Caco-2 (cell line): ENCODE measurements at regions not wholly inside any gene's neighbourhood (a gene's known extent, or its start where the extent isn't known, plus 50 kb on each side); places are given as distances from the start of the nearest gene placed in this dataset.

Experiments used
- BruUV-seq: library from RNA; stranded (reverse); fragments of 400-500 nt; replicated peaks from 2 replicates; lab custom pipeline; 2021; lab: Mats Ljungman, UMichigan
- CTCF ChIA-PET: fragments of 300-600 bp; sonication (Branson Sonifier 250); formaldehyde crosslinking; loops from one replicate; lab custom pipeline; 2022; ENCODE audit warnings: antibody characterized with exemption; lab: Charles Lee
- POLR2A ChIA-PET: fragments of 300-600 bp; sonication (Branson Sonifier 250); formaldehyde crosslinking; loops from one replicate; lab custom pipeline; 2022; ENCODE audit warnings: antibody characterized with exemption; lab: Charles Lee
- DNase-seq, 2 experiments: peaks; one replicate each; pipeline versions ENCODE4 v3.0.0 to v3.0.0-alpha.2; 2020 to 2022
- H3K27me3 ChIP-seq: replicated peaks from 2 replicates; pipeline ENCODE4 v1.6.0; 2011; ENCODE audit warnings: low read length; ENCODE audit not compliant: control insufficient read depth, insufficient read depth
- H3K36me3 ChIP-seq: 2 replicates; pipeline ENCODE4 v1.5.1; 2011; ENCODE audit warnings: low read length; ENCODE audit not compliant: control insufficient read depth, insufficient read depth
- H3K4me1 ChIP-seq: fragments of 250-450 bp; sonication (Bioruptor Pico); 2 replicates; pipeline ENCODE4 v1.5.1; 2020; ENCODE audit warnings: mild to moderate bottlenecking
- H3K4me3 ChIP-seq: 2 replicates; pipeline ENCODE4 v1.5.1; 2011; ENCODE audit warnings: low read depth, mild to moderate bottlenecking, control low read depth, low read length
- H3K9me3 ChIP-seq: fragments of 250-450 bp; sonication (Bioruptor Pico); 2 replicates; pipeline ENCODE4 v1.5.1; 2020; ENCODE audit warnings: mild to moderate bottlenecking, moderate library complexity
- H3K27ac Mint-ChIP-seq: one replicate; pipeline ENCODE4 v1.8.0; 2022; ENCODE audit warnings: mixed read lengths; ENCODE audit not compliant: unreplicated experiment
- H3K27me3 Mint-ChIP-seq: one replicate; pipeline ENCODE4 v1.8.0; 2022; ENCODE audit warnings: mixed read lengths; ENCODE audit not compliant: insufficient read depth, unreplicated experiment
- H3K36me3 Mint-ChIP-seq: one replicate; pipeline ENCODE4 v1.8.0; 2022; ENCODE audit warnings: mild to moderate bottlenecking, mixed read lengths; ENCODE audit not compliant: insufficient read depth, unreplicated experiment
- H3K4me1 Mint-ChIP-seq: one replicate; pipeline ENCODE4 v1.8.0; 2022; ENCODE audit warnings: low read depth, mixed read lengths; ENCODE audit not compliant: unreplicated experiment
- H3K4me3 Mint-ChIP-seq: one replicate; pipeline ENCODE4 v1.8.0; 2022; ENCODE audit warnings: mild to moderate bottlenecking, moderate library complexity, mixed read lengths; ENCODE audit not compliant: unreplicated experiment
- H3K9me3 Mint-ChIP-seq: one replicate; pipeline ENCODE4 v1.8.0; 2022; ENCODE audit warnings: mixed read lengths; ENCODE audit not compliant: unreplicated experiment
- CTCF ChIP-seq, 2 experiments: fragments of 200-600 bp in 1 of 2; IDR thresholded peaks; 1 replicate in 1 of 2; 2 replicates in 1 of 2; pipeline versions ENCODE4 v1.5.1 to v1.8.0; 2011 to 2022; ENCODE audit warnings: antibody characterized with exemption in 1 of 2, control low read depth in 1 of 2, inconsistent platforms in 1 of 2, low read depth in 1 of 2, low read length in 1 of 2, mild to moderate bottlenecking in 1 of 2, moderate library complexity in 1 of 2; ENCODE audit not compliant: insufficient read depth in 1 of 2, severe bottlenecking in 1 of 2, unreplicated experiment in 1 of 2
- intact Hi-C: fragments of 100-400 bp; cut with micrococcal nuclease; formaldehyde crosslinking; loops from one replicate; pipeline ENCODE4 v1.10.0; 2022; ENCODE audit not compliant: unreplicated experiment

- H3K9me3 Mint-ChIP-seq = peaks cover 31% of the 10 kb centered on the region
- H3K27me3 ChIP-seq = no peaks in the 10 kb centered on the region
- TF ChIP-seq CTCF (IDR thresholded peaks at IDR 0.05; ENCODE audit: insufficient read depth in 1 of 2, low read depth in 1 of 2, low read length in 1 of 2, severe bottlenecking in 1 of 2, unreplicated experiment in 1 of 2) = no peak
- no peaks in the 10 kb centered on the region for H3K36me3 ChIP-seq
- BruUV-seq = no TSS peak
- ChIA-PET CTCF (no interaction called here), POLR2A (no interaction called here)
- no peak overlapping the region for H3K27ac Mint-ChIP-seq
- H3K27me3 Mint-ChIP-seq = no peaks in the 10 kb centered on the region
- H3K9me3 ChIP-seq = peaks cover 3% of the 10 kb centered on the region; the same call in 1 of the 2 replicates
- no peaks in the 10 kb centered on the region for H3K4me1 Mint-ChIP-seq
- H3K4me1 ChIP-seq = no peaks in the 10 kb centered on the region
- no peaks in the 10 kb centered on the region for H3K36me3 Mint-ChIP-seq
- intact Hi-C loops = no loop called here
- H3K4me3 ChIP-seq = no peak overlapping the region
- DNase-seq = no peak
- H3K4me3 Mint-ChIP-seq = no peak overlapping the region
These were observed 271.0 kb downstream of the MYCN start for GRCh38 chr2:16211341-16211740.

- ChIA-PET CTCF (no interaction called here), POLR2A (no interaction called here)
- Mint-ChIP-seq H3K27me3 (no peaks in the 10 kb centered on the region), H3K36me3 (no peaks in the 10 kb centered on the region), H3K9me3 (peaks cover 31% of the 10 kb centered on the region), H3K4me1 (no peaks in the 10 kb centered on the region), H3K4me3 (no peak overlapping the region), H3K27ac (no peak overlapping the region)
- H3K27me3 ChIP-seq = no peaks in the 10 kb centered on the region
- no TSS peak for BruUV-seq
- no peaks in the 10 kb centered on the region for H3K36me3 ChIP-seq
- H3K4me1 ChIP-seq = no peaks in the 10 kb centered on the region
- H3K9me3 ChIP-seq = peaks cover 3% of the 10 kb centered on the region; the same call in 1 of the 2 replicates
- no peak overlapping the region for H3K4me3 ChIP-seq
- no peak for DNase-seq
- TF ChIP-seq CTCF (IDR thresholded peaks at IDR 0.05; ENCODE audit: insufficient read depth in 1 of 2, low read depth in 1 of 2, low read length in 1 of 2, severe bottlenecking in 1 of 2, unreplicated experiment in 1 of 2) = no peak
- intact Hi-C loops = no loop called here
These were observed 270.5 kb downstream of the MYCN start for GRCh38 chr2:16210841-16211240.

GRCh38 chr2:16209799-16210198, 269.4 kb downstream of the MYCN start:
- H3K9me3 ChIP-seq = peaks cover 3% of the 10 kb centered on the region; the same call in 1 of the 2 replicates
- TF ChIP-seq CTCF (IDR thresholded peaks at IDR 0.05; ENCODE audit: insufficient read depth in 1 of 2, low read depth in 1 of 2, low read length in 1 of 2, severe bottlenecking in 1 of 2, unreplicated experiment in 1 of 2) = no peak
- BruUV-seq = no TSS peak
- H3K36me3 ChIP-seq = no peaks in the 10 kb centered on the region
- no peaks in the 10 kb centered on the region for H3K4me1 ChIP-seq
- no peak overlapping the region for H3K27ac Mint-ChIP-seq
- no peaks in the 10 kb centered on the region for H3K4me1 Mint-ChIP-seq
- DNase-seq = no peak
- H3K27me3 ChIP-seq = no peaks in the 10 kb centered on the region
- H3K36me3 Mint-ChIP-seq = no peaks in the 10 kb centered on the region
- peaks cover 31% of the 10 kb centered on the region for H3K9me3 Mint-ChIP-seq
- no peak overlapping the region for H3K4me3 Mint-ChIP-seq
- H3K4me3 ChIP-seq = no peak overlapping the region
- no peaks in the 10 kb centered on the region for H3K27me3 Mint-ChIP-seq
- intact Hi-C loops = no loop called here
- POLR2A ChIA-PET = no interaction called here
- CTCF ChIA-PET = no interaction called here
